ENCODE measurements at regions not wholly inside any gene's neighbourhood (a gene's known extent, or its start where the extent isn't known, plus 50 kb on each side); places are given as distances from the start of the nearest gene placed in this dataset.

DNA sequence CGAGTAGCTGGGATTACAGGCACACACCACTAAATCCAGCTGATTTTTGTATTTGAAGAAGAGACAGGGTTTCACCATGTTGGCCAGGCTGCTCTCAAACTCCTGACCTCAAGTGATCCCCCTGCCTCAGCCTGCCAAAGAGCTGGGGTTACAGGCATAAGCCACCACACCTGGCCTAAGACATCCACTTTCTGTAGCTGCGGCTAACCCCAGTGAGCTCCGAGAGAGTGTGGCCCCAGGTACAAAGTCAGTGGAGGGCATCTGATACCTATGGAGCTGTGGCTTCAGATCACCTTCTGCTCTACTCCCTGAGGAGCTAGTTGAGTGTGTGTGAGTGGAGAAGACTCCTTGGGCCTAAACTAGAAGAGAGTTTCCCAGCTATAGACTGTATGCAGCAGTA, 189.3 kb upstream of the TSC22D2 start:
- POLR2A ChIA-PET = no interaction called here
- Mint-ChIP-seq H3K27me3 (peaks cover 23% of the 10 kb centered on the region), H3K9me3 (no peaks in the 10 kb centered on the region), H3K36me3 (ENCODE audit: low read depth) (no peaks in the 10 kb centered on the region), H3K4me3 (no peak overlapping the region), H3K4me1 (peaks cover 2% of the 10 kb centered on the region), H3K27ac (no peak overlapping the region)
- no peak for DNase-seq
- CTCF ChIA-PET = interaction anchor here (1.5 kb wide), 1 partner anchor 250 kb away, joined by 3 read pairs; no protein-coding TSS in a partner anchor

DNA sequence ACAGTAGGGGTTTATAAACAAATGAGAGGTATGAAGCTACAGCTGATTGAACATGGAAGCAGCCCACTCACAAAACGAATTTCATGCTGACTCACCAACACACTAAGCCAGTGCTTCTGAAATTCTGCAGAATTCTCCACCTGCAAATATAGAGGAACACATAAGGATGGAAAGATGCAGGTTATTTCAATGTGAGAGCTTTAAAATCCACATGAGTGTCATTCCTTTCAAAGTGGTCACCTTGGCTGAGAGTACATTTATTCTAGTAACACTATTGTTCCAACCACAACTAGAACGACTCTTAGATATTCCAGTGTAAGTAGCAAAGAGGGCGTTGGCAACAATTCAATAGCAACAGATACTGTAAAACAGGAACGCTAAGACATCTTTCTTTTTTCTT, 189.9 kb upstream of the TSC22D2 start:
- ChIA-PET POLR2A (no interaction called here), CTCF (interaction anchor here (1.5 kb wide), 1 partner anchor 250 kb away, joined by 3 read pairs; no protein-coding TSS in a partner anchor)
- no peak for DNase-seq
- H3K9me3 Mint-ChIP-seq = no peaks in the 10 kb centered on the region
- H3K4me1 Mint-ChIP-seq = peaks cover 2% of the 10 kb centered on the region
- no peak overlapping the region for H3K27ac Mint-ChIP-seq
- no peak overlapping the region for H3K4me3 Mint-ChIP-seq
- H3K36me3 Mint-ChIP-seq (ENCODE audit: low read depth) = no peaks in the 10 kb centered on the region
- peaks cover 20% of the 10 kb centered on the region for H3K27me3 Mint-ChIP-seq

DNA sequence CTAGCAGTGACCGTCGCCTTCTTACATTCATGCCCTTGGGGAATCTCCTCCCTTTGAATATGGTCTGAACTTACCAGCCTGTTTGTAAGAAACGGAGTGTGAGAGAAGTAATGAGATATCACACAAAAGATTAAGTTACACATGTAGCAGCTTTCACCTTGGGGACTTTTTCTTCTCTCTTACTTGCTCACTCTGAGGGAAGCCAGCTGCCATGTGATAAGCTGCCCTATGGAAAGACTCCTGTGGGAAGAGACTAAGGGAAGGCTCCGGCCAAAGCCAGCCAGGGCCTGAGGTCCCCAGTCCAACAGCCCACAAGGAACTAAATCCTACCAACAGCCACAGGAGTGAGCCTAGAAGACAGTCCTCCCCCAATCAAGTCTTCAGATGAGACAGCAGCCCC, 190.4 kb upstream of the TSC22D2 start:
- Mint-ChIP-seq H3K4me1 (peaks cover 2% of the 10 kb centered on the region), H3K9me3 (no peaks in the 10 kb centered on the region), H3K36me3 (ENCODE audit: low read depth) (no peaks in the 10 kb centered on the region), H3K4me3 (no peak overlapping the region), H3K27me3 (peaks cover 19% of the 10 kb centered on the region), H3K27ac (no peak overlapping the region)
- POLR2A ChIA-PET = no interaction called here
- CTCF ChIA-PET = interaction anchor here (1.5 kb wide), 1 partner anchor 249 kb away, joined by 3 read pairs; no protein-coding TSS in a partner anchor
- no peak for DNase-seq

DNA sequence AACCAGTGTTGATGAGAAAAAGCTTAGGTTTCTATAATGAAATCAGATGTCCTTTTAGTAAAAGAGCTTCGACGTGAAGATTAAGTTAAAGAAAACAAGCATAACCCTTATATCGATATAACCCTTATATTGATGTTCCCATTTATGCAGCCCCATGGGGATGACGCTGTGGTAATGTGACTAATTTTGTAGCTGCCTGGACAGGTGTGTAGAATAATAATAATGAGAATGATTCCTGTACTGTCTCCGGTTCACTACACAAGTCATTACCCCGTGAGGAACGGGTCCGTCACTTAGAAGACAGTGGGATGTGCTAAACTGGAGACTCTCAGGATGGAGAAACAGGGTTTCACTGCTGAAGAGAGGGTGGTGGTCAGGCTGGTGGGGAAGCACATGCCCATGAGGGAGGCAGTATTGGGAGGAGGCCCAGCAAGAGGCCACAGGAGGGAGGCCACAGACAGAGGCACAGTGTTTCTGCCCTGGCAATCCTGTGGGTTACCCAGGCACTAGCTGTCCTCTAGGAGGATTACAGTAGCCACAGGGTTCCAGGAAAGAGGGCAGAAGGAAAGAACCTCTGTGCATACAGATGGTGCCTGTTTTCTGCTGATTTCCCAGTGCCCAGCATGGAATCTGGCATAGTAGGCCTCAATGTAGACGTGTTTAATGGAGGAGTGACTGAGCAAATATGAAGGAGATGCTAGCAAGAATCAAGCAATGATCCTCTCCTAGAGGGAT, 191.1 kb upstream of the TSC22D2 start:
- H3K27me3 Mint-ChIP-seq = peaks cover 18% of the 10 kb centered on the region
- no peaks in the 10 kb centered on the region for H3K9me3 Mint-ChIP-seq
- H3K4me3 Mint-ChIP-seq = no peak overlapping the region
- H3K27ac Mint-ChIP-seq = no peak overlapping the region
- no peak for DNase-seq
- H3K4me1 Mint-ChIP-seq = peaks cover 2% of the 10 kb centered on the region
- CTCF ChIA-PET = no interaction called here
- H3K36me3 Mint-ChIP-seq (ENCODE audit: low read depth) = no peaks in the 10 kb centered on the region
- POLR2A ChIA-PET = no interaction called here

DNA sequence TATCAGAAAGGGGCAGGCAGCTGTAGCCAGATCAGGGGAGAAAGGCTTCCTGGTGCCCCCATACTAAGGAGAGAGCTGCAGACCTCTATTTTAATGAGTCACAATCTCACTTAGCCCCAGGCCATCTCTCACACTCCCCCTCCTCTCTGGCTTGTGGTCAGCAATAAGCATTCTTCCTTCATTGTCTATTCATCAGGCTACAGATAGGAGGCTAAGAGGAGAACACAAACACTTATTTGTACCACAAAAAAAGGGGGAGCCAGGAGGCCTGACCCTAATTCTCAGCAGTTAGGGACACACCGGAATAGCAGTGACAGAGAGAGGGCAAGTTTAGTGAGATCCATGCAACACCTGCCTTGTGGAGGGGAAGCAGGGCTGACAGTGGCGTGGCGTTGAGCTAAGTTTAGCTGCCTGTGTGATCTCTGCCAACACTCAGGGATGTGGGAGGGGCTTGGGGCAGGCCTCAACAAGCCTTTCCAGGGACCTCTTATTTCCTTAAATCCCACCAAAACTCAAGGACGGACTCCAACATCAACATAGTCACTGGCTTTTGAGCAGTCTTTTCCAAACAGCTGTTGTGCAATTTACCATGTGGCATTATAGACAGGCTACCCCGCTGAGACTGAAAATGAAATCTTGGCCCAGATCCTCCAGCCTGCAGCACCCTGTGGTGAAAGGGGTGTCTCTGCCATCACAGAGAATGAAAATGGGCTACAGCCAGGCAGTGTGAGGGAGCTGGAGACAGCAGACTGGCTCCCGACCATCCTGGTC, 191.9 kb upstream of the TSC22D2 start:
- H3K27me3 Mint-ChIP-seq = peaks cover 10% of the 10 kb centered on the region
- no peak overlapping the region for H3K27ac Mint-ChIP-seq
- peaks cover 1% of the 10 kb centered on the region for H3K4me1 Mint-ChIP-seq
- no peaks in the 10 kb centered on the region for H3K36me3 Mint-ChIP-seq (ENCODE audit: low read depth)
- CTCF ChIA-PET = no interaction called here
- H3K9me3 Mint-ChIP-seq = no peaks in the 10 kb centered on the region
- DNase-seq = no peak
- POLR2A ChIA-PET = no interaction called here
- no peak overlapping the region for H3K4me3 Mint-ChIP-seq

DNA sequence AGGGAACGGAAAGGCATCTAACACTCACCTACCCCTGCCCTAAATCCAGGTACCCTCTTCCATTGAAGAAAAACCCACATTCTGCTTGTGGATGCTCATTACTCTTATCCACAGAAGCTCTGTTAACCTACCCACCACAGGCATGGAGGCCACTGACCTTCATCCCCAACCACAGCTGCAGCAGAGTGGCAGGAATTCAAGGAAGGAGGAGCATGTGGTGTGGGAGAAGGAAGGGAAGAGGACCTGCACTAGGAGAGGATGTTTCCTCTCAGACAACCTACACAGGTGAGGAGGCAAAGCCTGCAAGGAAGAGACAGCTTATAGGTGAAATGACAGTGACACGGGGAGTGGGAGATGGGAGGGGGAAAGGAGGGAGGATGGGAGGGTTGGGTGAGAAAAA, 192.5 kb upstream of the TSC22D2 start:
- H3K27ac Mint-ChIP-seq = no peak overlapping the region
- ChIA-PET CTCF (no interaction called here), POLR2A (no interaction called here)
- peaks cover 9% of the 10 kb centered on the region for H3K27me3 Mint-ChIP-seq
- no peak for DNase-seq
- no peaks in the 10 kb centered on the region for H3K36me3 Mint-ChIP-seq (ENCODE audit: low read depth)
- no peaks in the 10 kb centered on the region for H3K4me1 Mint-ChIP-seq
- no peak overlapping the region for H3K4me3 Mint-ChIP-seq
- H3K9me3 Mint-ChIP-seq = no peaks in the 10 kb centered on the region

DNA sequence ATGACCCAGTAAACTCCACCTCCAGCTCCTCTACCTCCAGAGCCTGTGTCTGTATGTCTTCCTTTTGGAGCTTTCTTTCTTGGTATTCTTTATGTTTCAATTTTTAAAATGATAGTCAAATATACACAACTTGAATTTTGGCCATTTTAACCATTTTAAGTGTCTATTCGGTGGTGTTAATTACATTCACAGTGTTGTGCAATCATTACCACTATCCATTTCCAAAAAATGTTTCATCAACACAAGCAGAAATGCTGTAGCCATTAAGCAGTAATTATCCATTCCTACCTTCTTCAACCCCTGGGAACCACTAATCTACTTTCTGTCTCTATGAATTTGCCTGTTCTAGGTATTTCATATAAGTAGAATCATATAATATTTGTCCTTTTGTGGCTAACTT, 194.5 kb upstream of the TSC22D2 start:
- CTCF ChIA-PET = no interaction called here
- H3K36me3 Mint-ChIP-seq (ENCODE audit: low read depth) = no peaks in the 10 kb centered on the region
- H3K27me3 Mint-ChIP-seq = peaks cover 7% of the 10 kb centered on the region
- no peak overlapping the region for H3K27ac Mint-ChIP-seq
- no peak for DNase-seq
- no peak overlapping the region for H3K4me3 Mint-ChIP-seq
- no peaks in the 10 kb centered on the region for H3K9me3 Mint-ChIP-seq
- no peaks in the 10 kb centered on the region for H3K4me1 Mint-ChIP-seq
- POLR2A ChIA-PET = no interaction called here

DNA sequence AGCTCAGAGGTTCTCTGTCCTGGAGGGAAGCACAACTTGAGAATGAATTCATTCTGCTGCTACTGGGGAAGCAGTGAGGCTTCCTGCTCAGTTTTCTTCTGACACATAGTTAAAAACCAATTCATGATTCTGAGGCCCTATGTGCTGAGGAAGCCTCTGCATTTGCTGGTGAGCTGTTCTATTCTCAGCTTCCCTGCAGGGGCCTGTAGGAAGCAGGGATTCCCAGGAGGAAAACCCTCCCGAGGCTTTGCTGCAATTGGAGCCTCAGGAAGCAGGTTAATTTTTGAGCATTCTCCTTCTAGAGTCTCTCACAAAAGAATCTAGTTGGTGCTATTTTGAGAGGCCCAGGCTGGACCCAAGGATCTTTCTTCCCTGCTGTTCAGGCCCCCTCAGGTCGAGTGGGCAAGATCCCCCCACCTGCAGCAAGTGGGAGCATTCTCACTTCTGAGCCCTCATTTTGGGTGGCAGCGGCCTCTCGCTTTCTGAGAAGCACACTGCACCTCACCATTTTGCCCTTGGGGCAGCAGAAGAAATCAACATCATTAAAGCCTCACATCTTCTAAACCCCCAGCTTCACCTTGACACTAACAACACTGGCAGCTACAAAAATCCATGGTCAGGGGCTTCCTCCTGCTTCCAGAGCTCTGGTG, 197.5 kb upstream of the TSC22D2 start:
- H3K4me1 Mint-ChIP-seq = no peaks in the 10 kb centered on the region
- peaks cover 9% of the 10 kb centered on the region for H3K27me3 Mint-ChIP-seq
- no peaks in the 10 kb centered on the region for H3K9me3 Mint-ChIP-seq
- CTCF ChIA-PET = interaction anchor here (0.9 kb wide), 1 partner anchor 10 kb away, joined by 3 read pairs; no protein-coding TSS in a partner anchor
- POLR2A ChIA-PET = no interaction called here
- H3K27ac Mint-ChIP-seq = no peak overlapping the region
- no peak overlapping the region for H3K4me3 Mint-ChIP-seq
- no peaks in the 10 kb centered on the region for H3K36me3 Mint-ChIP-seq (ENCODE audit: low read depth)
- DNase-seq = no peak

DNA sequence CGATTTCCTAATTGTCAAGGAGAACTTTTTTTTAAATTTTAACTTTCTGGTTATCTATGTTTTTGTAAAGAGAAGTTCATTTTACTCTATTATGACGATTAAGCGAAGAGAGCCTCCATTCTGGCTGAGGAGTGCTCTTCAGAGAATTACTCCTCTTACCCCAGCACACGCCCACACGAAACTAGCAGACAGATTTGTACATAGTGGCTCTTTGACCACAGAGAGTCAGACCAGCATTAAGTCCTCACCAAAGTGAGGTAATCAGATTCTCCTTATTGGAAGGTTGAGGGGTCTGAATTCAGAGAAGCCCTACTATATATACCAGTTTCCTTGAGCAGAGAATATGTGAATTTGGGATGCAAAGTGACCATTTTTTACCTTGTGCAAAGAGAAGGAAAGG, 204.8 kb upstream of the TSC22D2 start:
- no peaks in the 10 kb centered on the region for H3K4me1 Mint-ChIP-seq
- no peaks in the 10 kb centered on the region for H3K36me3 Mint-ChIP-seq (ENCODE audit: low read depth)
- POLR2A ChIA-PET = no interaction called here
- peaks cover 7% of the 10 kb centered on the region for H3K27me3 Mint-ChIP-seq
- no peaks in the 10 kb centered on the region for H3K9me3 Mint-ChIP-seq
- H3K27ac Mint-ChIP-seq = no peak overlapping the region
- CTCF ChIA-PET = no interaction called here
- no peak for DNase-seq
- H3K4me3 Mint-ChIP-seq = no peak overlapping the region

DNA sequence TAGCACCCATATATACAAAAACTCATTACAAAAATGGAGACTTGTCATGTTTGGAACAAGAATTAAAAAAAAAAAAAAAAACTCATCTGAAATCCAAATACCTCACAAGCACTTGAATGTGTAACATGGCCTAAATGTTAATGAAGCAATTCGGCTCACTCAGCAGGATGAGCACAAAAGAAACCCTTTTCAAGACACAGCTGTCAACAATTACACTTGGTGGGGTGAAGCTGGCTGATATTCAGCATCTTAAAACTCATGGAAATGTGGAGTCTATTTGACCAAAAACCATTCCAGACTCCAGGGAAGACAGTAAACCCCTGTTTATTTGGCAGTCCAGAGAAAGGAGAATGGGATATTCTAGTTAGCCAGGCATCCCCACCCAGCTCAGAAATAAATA, 205.4 kb upstream of the TSC22D2 start:
- no peak for DNase-seq
- CTCF ChIA-PET = no interaction called here

DNA sequence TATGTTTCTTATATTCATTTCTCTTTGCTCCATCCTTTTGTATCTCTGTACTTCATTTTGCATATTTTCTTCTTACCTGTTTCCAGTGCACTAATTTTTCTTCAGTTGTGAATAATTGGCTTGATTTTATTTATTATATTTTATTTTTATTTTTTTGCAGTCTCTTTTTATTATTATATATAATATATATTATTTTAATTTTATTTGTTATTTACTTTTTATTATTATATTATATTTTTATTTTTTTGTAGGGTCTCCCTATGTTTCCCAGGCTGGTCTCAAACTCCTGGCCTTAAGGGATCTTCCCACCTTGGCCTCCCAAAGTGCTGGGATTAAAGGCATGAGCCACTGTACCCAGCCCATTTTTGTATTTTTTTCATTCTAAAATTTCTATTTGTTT, 213.1 kb upstream of the TSC22D2 start:
- DNase-seq = no peak
- POLR2A ChIA-PET = no interaction called here
- Mint-ChIP-seq H3K27ac (no peak overlapping the region), H3K36me3 (ENCODE audit: low read depth) (no peaks in the 10 kb centered on the region), H3K4me3 (no peak overlapping the region), H3K9me3 (no peaks in the 10 kb centered on the region), H3K27me3 (peaks cover 17% of the 10 kb centered on the region), H3K4me1 (no peaks in the 10 kb centered on the region)
- CTCF ChIA-PET = no interaction called here

More for the DNA sequence above, 205.4 kb upstream of the TSC22D2 start:
- H3K36me3 Mint-ChIP-seq (ENCODE audit: low read depth) = no peaks in the 10 kb centered on the region
- no peak overlapping the region for H3K4me3 Mint-ChIP-seq
- H3K4me1 Mint-ChIP-seq = no peaks in the 10 kb centered on the region
- POLR2A ChIA-PET = no interaction called here
- peaks cover 10% of the 10 kb centered on the region for H3K27me3 Mint-ChIP-seq
- H3K9me3 Mint-ChIP-seq = no peaks in the 10 kb centered on the region
- no peak overlapping the region for H3K27ac Mint-ChIP-seq

DNA sequence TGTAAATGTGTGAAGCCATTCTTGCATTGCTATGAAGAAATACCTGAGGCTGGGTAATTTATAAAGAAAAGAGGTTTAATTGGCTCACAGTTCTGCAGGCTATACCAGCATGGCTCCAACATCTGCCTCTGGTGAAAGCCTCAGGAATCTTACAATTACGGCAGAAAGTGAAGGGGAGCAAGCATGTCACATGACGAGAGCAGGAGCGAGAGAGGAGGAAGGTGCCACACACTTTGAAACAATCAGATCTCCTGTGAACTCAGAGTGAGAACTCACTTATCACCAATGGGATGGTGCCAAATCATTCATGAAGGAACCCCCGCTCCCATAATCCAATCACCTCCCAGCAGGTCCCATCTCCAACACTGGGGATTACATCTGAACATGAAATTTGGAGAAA, 213.6 kb upstream of the TSC22D2 start:
- Mint-ChIP-seq H3K4me3 (no peak overlapping the region), H3K4me1 (no peaks in the 10 kb centered on the region), H3K27me3 (peaks cover 20% of the 10 kb centered on the region), H3K27ac (no peak overlapping the region), H3K9me3 (no peaks in the 10 kb centered on the region), H3K36me3 (ENCODE audit: low read depth) (no peaks in the 10 kb centered on the region)
- ChIA-PET POLR2A (no interaction called here), CTCF (no interaction called here)
- no peak for DNase-seq

DNA sequence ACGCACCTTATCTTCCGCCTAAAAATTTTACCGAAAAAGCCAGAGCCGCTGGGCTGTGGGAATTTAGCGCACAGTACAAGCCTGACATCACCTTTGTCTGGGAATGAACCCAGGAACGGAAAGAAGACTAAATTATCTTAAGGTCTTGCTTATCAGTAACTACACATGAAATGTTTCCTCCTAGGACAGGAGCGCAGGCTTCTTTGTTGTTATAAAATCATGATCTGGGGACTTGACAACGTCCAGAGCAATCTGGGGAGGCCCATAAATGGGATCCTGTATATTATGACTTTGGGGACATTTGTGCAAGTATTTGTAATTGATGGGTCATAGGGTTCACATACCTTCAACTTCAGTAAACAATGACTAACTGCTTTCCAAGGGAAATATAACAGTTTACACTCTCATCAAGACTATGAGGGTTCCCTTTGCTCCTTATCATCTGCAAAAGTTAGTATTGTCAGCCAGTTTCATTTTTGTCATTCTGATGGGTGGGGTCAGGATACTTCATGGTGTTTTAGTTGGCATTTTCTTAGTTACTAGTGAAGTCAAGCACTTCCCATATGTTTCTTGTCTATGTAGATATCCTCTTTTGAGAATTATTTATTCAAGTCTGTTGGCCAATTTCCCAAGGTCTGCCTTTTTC, 213.9 kb upstream of the PFN2 start:
- Mint-ChIP-seq H3K4me3 (no peak overlapping the region), H3K27ac (no peak overlapping the region), H3K36me3 (ENCODE audit: low read depth) (no peaks in the 10 kb centered on the region), H3K27me3 (peaks cover 16% of the 10 kb centered on the region), H3K4me1 (no peaks in the 10 kb centered on the region), H3K9me3 (no peaks in the 10 kb centered on the region)
- POLR2A ChIA-PET = no interaction called here
- DNase-seq = no peak
- CTCF ChIA-PET = interaction anchor here (0.6 to 2.0 kb wide), 17 partner anchors 9 to 428 kb away, joined by 3 to 24 read pairs (median 4); no protein-coding TSS in a partner anchor
